BJ (cell line): ENCODE measurements at regions not wholly inside any gene's neighbourhood (a gene's known extent, or its start where the extent isn't known, plus 50 kb on each side); places are given as distances from the start of the nearest gene placed in this dataset.

ENCODE experiments used
- CTCF ChIA-PET: fragments of 350-600 bp; formaldehyde crosslinking; extraction: SDS; loops from one replicate; lab custom pipeline; 2021; ENCODE audit warnings: antibody characterized with exemption, inconsistent platforms; lab: Yijun Ruan, JAX
- POLR2A ChIA-PET: fragments of 300-600 bp; sonication (Branson Sonifier 250); formaldehyde crosslinking; extraction: SDS; loops from one replicate; lab custom pipeline; 2021; ENCODE audit warnings: antibody characterized with exemption; lab: Charles Lee
- DNase-seq: peaks from one replicate; pipeline ENCODE4 v3.0.0-alpha.2; 2011; ENCODE audit warnings: low read depth
- H3K27me3 ChIP-seq: 2 replicates; pipeline ENCODE4 v1.6.0; 2011; ENCODE audit warnings: low read length; ENCODE audit not compliant: control insufficient read depth, insufficient read depth
- H3K36me3 ChIP-seq: 2 replicates; pipeline ENCODE4 v1.5.1; 2011; ENCODE audit warnings: low read length; ENCODE audit not compliant: control insufficient read depth, insufficient read depth
- H3K4me3 ChIP-seq: 2 replicates; pipeline ENCODE4 v1.5.1; 2011; ENCODE audit warnings: low read depth, mild to moderate bottlenecking, control low read depth, low read length
- CTCF ChIP-seq: IDR thresholded peaks from 2 replicates; pipeline ENCODE4 v1.5.1; 2011; ENCODE audit warnings: low read depth, mild to moderate bottlenecking, control low read depth, inconsistent platforms, low read length, moderate library complexity; ENCODE audit not compliant: insufficient read depth

- no peak for TF ChIP-seq CTCF
- no peak overlapping the region for H3K4me3 ChIP-seq
- DNase-seq = no peak
- H3K36me3 ChIP-seq = no peaks in the 10 kb centered on the region
- ChIA-PET POLR2A (no interaction called here), CTCF (interaction anchor here (1.3 kb wide), 1 partner anchor 14 kb away, joined by 3 read pairs; no protein-coding TSS in a partner anchor)
- peaks cover 47% of the 10 kb centered on the region for H3K27me3 ChIP-seq
Measured at GRCh38 chr7:155371331-155371883, 73.7 kb downstream of the INSIG1 start.

- H3K36me3 ChIP-seq = no peaks in the 10 kb centered on the region
- ChIA-PET POLR2A (no interaction called here), CTCF (interaction anchor here (0.9 to 1.3 kb wide), 2 partner anchors 15 to 445 kb away, joined by 3 read pairs; no protein-coding TSS in a partner anchor)
- H3K27me3 ChIP-seq = peaks cover 52% of the 10 kb centered on the region
- H3K4me3 ChIP-seq = no peak overlapping the region
- no peak for DNase-seq
- TF ChIP-seq CTCF = no peak
Measured at GRCh38 chr7:155371884-155372781, 74.5 kb downstream of the INSIG1 start.

- Histone ChIP-seq H3K36me3 (no peaks in the 10 kb centered on the region), H3K4me3 (no peak overlapping the region), H3K27me3 (peaks cover 55% of the 10 kb centered on the region)
- no peak for DNase-seq
- TF ChIP-seq CTCF = no peak
- CTCF ChIA-PET = interaction anchor here (1.3 kb wide), 1 partner anchor 459 kb away, joined by 8 read pairs; no protein-coding TSS in a partner anchor
- POLR2A ChIA-PET = no interaction called here
Measured at GRCh38 chr7:155372782-155373358, 75.2 kb downstream of the INSIG1 start.

- Histone ChIP-seq H3K4me3 (no peak overlapping the region), H3K27me3 (peaks cover 63% of the 10 kb centered on the region), H3K36me3 (no peaks in the 10 kb centered on the region)
- ChIA-PET CTCF (interaction anchor here (1.3 kb wide), 1 partner anchor 460 kb away, joined by 8 read pairs; no protein-coding TSS in a partner anchor), POLR2A (no interaction called here)
- no peak for DNase-seq
- no peak for TF ChIP-seq CTCF
Measured at GRCh38 chr7:155373359-155374273, 75.9 kb downstream of the INSIG1 start.
